Gastroesophageal sphincter (tissue), 4 donors: ENCODE measurements at regions not wholly inside any gene's neighbourhood (a gene's known extent, or its start where the extent isn't known, plus 50 kb on each side); places are given as distances from the start of the nearest gene placed in this dataset.

Source experiments
- ATAC-seq: fragments of 150-250 bp; one replicate; pipeline ENCODE4 v1.9.1; 2016; ENCODE audit warnings: mild to moderate bottlenecking, moderate library complexity
- H3K27ac ChIP-seq, 4 donors: fragments of 200-600 bp; sonication (generic) in 3 of 4; 1 replicate in 3 of 4; 2 replicates in 1 of 4; pipeline ENCODE4 v1.5.1; 2016 to 2019
- H3K27me3 ChIP-seq: fragments of 200-600 bp; sonication (generic); one replicate; pipeline ENCODE4 v1.5.1; 2019
- H3K36me3 ChIP-seq, 2 donors: fragments of 200-600 bp; sonication (generic); one replicate each; pipeline ENCODE4 v1.5.1; 2019; ENCODE audit warnings: control low read depth in 1 of 2
- H3K4me1 ChIP-seq, 3 donors: fragments of 200-600 bp; sonication (generic); 1 replicate in 2 of 3; 2 replicates in 1 of 3; pipeline ENCODE4 v1.5.1; 2016 to 2019; ENCODE audit warnings: control low read depth in 2 of 3
- H3K4me3 ChIP-seq, 2 donors: fragments of 200-600 bp; sonication (generic); one replicate each; pipeline ENCODE4 v1.5.1; 2019; ENCODE audit warnings: mild to moderate bottlenecking in 1 of 2, moderate library complexity in 1 of 2
- H3K9me3 ChIP-seq, 3 donors: fragments of 200-600 bp; sonication (generic); one replicate each; pipeline ENCODE4 v1.5.1; 2017 to 2019; ENCODE audit warnings: control low read depth in 2 of 3
- EP300 ChIP-seq: sonication (generic); formaldehyde crosslinking; IDR thresholded peaks from one replicate; pipeline ENCODE4 v1.6.1; 2017; ENCODE audit warnings: antibody characterized with exemption, mild to moderate bottlenecking
- POLR2A ChIP-seq, 2 donors: fragments of 450-650 bp; IDR thresholded peaks; one replicate each; pipeline ENCODE4 v1.6.1; 2017; ENCODE audit warnings: antibody characterized with exemption in 2 of 2, mild to moderate bottlenecking in 2 of 2, moderate library complexity in 1 of 2
- POLR2AphosphoS5 ChIP-seq: sonication (generic); formaldehyde crosslinking; IDR thresholded peaks from one replicate; pipeline ENCODE4 v1.6.1; 2017; ENCODE audit warnings: antibody characterized with exemption
- WGBS, 2 donors: methylation state at CpG; one replicate each; pipeline ENCODE4 v1.1.5; 2018; ENCODE audit warnings: low coverage in 1 of 2; 5-methylcytosine and 5-hydroxymethylcytosine counted together
- TF ChIP-seq, protein P1 (sequence below), 4 experiments: fragments of 200-600 bp in 2 of 4; fragments of 450-650 bp in 2 of 4; sonication (generic) in 1 of 4; IDR thresholded peaks; one replicate each; pipeline ENCODE4 v1.5.1; 2017 to 2019; ENCODE audit warnings: antibody characterized with exemption in 4 of 4, mild to moderate bottlenecking in 2 of 4, moderate library complexity in 2 of 4

DNA sequence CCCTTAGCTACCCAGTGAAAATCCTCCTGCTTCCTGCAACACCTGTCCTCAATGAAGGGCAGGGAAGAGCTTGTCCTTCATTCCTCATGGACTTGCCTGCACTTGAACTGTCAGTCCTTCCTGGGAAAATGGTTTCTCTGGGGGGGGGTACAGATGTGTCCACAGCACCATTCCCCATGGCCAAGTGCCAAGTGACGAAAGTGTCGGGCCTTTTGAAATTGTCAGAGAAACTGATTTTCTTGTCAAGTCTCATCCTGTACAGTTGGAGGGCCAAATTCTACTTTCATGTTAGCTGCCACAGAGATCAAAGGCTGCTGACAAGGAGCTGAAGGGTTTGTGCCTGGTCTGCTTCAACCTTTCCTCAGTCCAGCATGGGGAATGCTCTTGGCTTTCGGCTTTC, 179.5 kb upstream of the PARP11 start:
- ATAC-seq, result no peak
- WGBS, 2 donors, result 89% methylated on average over 3 of the region's 3 CpGs; no CpG with 5 or more reads in 1 of the 2 donors
- H3K27me3 ChIP-seq, result peaks cover 6% of the 10 kb centered on the region
- no peak overlapping the region for H3K27ac ChIP-seq
- H3K36me3 ChIP-seq, result no peaks in the 10 kb centered on the region
- no peak for TF ChIP-seq POLR2AphosphoS5
- TF ChIP-seq EP300, result no peak
- TF ChIP-seq POLR2A (IDR thresholded peaks at IDR 0.05), result no peak
- TF ChIP-seq, protein P1, sequence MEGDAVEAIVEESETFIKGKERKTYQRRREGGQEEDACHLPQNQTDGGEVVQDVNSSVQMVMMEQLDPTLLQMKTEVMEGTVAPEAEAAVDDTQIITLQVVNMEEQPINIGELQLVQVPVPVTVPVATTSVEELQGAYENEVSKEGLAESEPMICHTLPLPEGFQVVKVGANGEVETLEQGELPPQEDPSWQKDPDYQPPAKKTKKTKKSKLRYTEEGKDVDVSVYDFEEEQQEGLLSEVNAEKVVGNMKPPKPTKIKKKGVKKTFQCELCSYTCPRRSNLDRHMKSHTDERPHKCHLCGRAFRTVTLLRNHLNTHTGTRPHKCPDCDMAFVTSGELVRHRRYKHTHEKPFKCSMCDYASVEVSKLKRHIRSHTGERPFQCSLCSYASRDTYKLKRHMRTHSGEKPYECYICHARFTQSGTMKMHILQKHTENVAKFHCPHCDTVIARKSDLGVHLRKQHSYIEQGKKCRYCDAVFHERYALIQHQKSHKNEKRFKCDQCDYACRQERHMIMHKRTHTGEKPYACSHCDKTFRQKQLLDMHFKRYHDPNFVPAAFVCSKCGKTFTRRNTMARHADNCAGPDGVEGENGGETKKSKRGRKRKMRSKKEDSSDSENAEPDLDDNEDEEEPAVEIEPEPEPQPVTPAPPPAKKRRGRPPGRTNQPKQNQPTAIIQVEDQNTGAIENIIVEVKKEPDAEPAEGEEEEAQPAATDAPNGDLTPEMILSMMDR (IDR thresholded peaks at IDR 0.05), result no peak
- H3K4me3 ChIP-seq, result no peak overlapping the region
- no peaks in the 10 kb centered on the region for H3K9me3 ChIP-seq
- H3K4me1 ChIP-seq, result no peaks in the 10 kb centered on the region

DNA sequence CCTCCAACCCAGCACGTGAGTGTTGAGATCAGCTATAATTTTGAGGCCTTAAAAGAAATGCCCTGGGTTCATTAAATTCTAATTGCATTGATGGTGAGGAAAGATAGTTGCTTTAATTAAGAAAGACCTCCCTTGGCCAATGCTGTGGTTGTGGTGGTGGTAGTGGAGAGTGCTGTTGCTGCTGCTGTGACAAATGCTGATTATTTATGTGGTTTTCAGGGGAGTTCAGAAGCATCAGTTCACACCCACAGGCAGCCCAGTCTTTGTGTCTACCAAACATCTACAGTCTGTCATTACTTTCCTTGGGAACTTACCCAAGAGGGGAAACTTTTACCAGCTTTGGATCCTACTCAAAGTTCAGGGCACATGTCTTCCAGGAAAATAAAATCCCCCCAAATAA, 178.4 kb upstream of the PARP11 start:
- Histone ChIP-seq H3K27me3 (peaks cover 6% of the 10 kb centered on the region), H3K4me1 (no peaks in the 10 kb centered on the region), H3K27ac (no peak overlapping the region), H3K9me3 (no peaks in the 10 kb centered on the region), H3K4me3 (no peak overlapping the region), H3K36me3 (no peaks in the 10 kb centered on the region)
- 62% methylated on average over 1 of the region's 1 CpG; no CpG with 5 or more reads in 1 of the 2 donors for whole genome bisulfite sequencing, 2 donors
- TF ChIP-seq POLR2A (IDR thresholded peaks at IDR 0.05) (no peak), POLR2AphosphoS5 (no peak), EP300 (no peak)
- TF ChIP-seq, protein P1 (IDR thresholded peaks at IDR 0.05), result no peak
- no peak for ATAC-seq

DNA sequence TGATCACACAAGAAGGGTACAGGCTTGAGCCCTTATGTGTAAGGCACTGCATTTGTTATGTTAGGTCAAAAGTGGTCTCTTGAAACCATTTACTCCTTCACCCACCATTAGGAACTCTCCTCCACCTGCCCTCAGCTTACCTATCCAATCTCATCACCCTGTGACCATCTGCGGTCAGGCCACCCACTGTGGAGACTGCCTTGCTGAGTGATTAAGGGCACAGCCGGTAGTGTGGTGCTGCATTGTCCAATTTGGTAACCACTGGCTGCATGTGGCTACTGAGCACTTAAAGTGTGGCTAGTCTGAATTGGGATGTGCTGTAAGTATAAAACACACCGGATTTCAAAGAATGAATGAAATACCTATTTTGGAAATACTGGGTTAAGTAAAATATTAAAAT, 177.1 kb upstream of the PARP11 start:
- no peaks in the 10 kb centered on the region for H3K36me3 ChIP-seq
- no peak overlapping the region for H3K27ac ChIP-seq
- no peaks in the 10 kb centered on the region for H3K4me1 ChIP-seq
- no peaks in the 10 kb centered on the region for H3K9me3 ChIP-seq
- peaks cover 6% of the 10 kb centered on the region for H3K27me3 ChIP-seq
- no peak overlapping the region for H3K4me3 ChIP-seq
- no peak for ATAC-seq
- TF ChIP-seq EP300, result no peak
- TF ChIP-seq POLR2A (IDR thresholded peaks at IDR 0.05), result no peak
- TF ChIP-seq, protein P1 (IDR thresholded peaks at IDR 0.05), result no peak
- no peak for TF ChIP-seq POLR2AphosphoS5
- 90 to 93% methylated on average over 1 to 2 of the region's 3 CpGs for WGBS, 2 donors

DNA sequence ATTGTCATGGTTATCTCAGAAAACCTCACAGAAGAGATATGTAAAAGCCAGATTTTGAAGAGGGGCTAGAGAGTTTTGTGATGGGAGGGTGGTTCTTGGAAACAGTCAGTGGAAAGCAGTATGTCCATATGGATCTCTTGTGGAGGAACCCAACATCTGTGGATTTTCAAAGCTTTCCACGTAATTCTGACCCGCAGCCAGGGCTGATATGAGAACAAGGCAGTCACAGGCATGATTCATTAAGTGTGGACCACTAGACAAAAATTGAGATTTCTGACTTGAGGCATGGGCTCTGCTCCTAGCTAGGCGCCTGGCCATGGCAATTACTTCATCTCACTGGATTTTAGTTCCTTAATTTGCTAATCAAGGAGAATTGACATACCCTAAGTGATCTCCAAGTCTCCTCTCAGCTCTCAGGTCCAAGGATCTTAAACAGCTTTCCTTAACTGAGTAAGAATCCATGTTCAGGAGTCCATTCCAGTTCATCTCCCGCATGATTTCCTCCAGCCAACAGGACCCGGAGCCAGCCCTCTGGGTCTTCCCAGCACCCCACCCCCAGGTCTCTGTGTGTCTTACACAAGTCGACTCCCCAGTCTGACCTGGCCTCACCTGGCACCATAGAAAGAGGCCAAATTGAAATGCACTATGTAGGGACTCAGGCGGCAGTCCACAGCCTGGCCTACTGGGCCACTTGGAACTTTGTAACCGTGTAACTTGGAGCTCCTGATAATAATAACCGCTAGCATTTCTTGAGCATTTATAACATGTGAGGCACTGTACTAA, 176.3 kb upstream of the PARP11 start:
- no peaks in the 10 kb centered on the region for H3K36me3 ChIP-seq
- no peaks in the 10 kb centered on the region for H3K9me3 ChIP-seq
- H3K4me1 ChIP-seq, result no peaks in the 10 kb centered on the region
- 71 to 72% methylated on average over 6 of the region's 9 CpGs for WGBS, 2 donors
- H3K27ac ChIP-seq, result no peak overlapping the region
- peaks cover 6% of the 10 kb centered on the region for H3K27me3 ChIP-seq
- H3K4me3 ChIP-seq, result no peak overlapping the region
- no peak for TF ChIP-seq EP300
- TF ChIP-seq, protein P1 (IDR thresholded peaks at IDR 0.05), result no peak
- no peak for TF ChIP-seq POLR2AphosphoS5
- TF ChIP-seq POLR2A (IDR thresholded peaks at IDR 0.05), result no peak
- ATAC-seq, result no peak

DNA sequence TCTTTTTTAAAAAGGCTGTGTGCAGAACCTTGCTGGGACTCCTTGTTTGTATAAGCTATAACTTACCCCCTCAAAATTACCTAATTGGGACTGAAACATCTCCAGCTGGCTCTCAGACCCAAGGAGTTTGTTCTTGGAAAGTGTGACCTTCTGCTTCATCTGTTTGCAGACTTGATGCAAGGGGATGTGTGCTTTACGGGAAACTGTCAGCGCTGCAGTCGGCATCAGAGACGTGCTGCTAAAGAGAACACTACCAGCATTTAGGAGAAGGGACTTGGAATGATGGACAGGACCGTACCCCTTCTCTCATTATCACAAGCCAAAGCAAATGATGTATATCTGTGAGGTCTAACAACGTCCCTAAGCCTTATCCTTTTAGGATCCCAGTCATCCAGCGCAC, 174.2 kb upstream of the PARP11 start:
- no peak for TF ChIP-seq EP300
- TF ChIP-seq, protein P1 (IDR thresholded peaks at IDR 0.05), result no peak
- TF ChIP-seq POLR2AphosphoS5, result no peak
- TF ChIP-seq POLR2A (IDR thresholded peaks at IDR 0.05), result no peak
- Histone ChIP-seq H3K36me3 (no peaks in the 10 kb centered on the region), H3K4me3 (no peak overlapping the region), H3K27me3 (peaks cover 2% of the 10 kb centered on the region), H3K4me1 (no peaks in the 10 kb centered on the region), H3K9me3 (no peaks in the 10 kb centered on the region), H3K27ac (no peak overlapping the region)
- ATAC-seq, result no peak
- 70 to 77% methylated on average over 7 of the region's 7 CpGs for WGBS, 2 donors
